HUES64 (cell line): ENCODE measurements at regions not wholly inside any gene's neighbourhood (a gene's known extent, or its start where the extent isn't known, plus 50 kb on each side); places are given as distances from the start of the nearest gene placed in this dataset.

Experiments used
- H3K27ac ChIP-seq: 2 replicates; pipeline ENCODE4 v1.7.0; 2013; ENCODE audit warnings: low read depth, low read length, inconsistent platforms
- H3K27me3 ChIP-seq: 2 replicates; pipeline ENCODE4 v1.6.1; 2013; ENCODE audit warnings: mild to moderate bottlenecking, low read length; ENCODE audit not compliant: insufficient read depth
- H3K36me3 ChIP-seq: 2 replicates; pipeline ENCODE4 v1.6.1; 2013; ENCODE audit warnings: mild to moderate bottlenecking, low read length; ENCODE audit not compliant: insufficient read depth
- H3K4me1 ChIP-seq: 2 replicates; pipeline ENCODE4 v1.6.1; 2013; ENCODE audit warnings: mild to moderate bottlenecking, low read length, moderate library complexity; ENCODE audit not compliant: insufficient read depth
- H3K4me3 ChIP-seq: 2 replicates; pipeline ENCODE4 v1.5.1; 2013; ENCODE audit warnings: mild to moderate bottlenecking, low read length, moderate library complexity
- H3K9ac ChIP-seq: 2 replicates; pipeline ENCODE4 v1.6.1; 2013; ENCODE audit warnings: mild to moderate bottlenecking, low read depth, low read length
- H3K9me3 ChIP-seq: 2 replicates; pipeline ENCODE4 v1.6.1; 2013; ENCODE audit warnings: low read depth, low read length; ENCODE audit not compliant: insufficient read depth
- WGBS: fragments of 150-250, 120-280 bp; methylation state at CpG from one replicate; pipeline ENCODE4 v1.1.7; 2013; ENCODE audit warnings: missing lambda C conversion rate; 5-methylcytosine and 5-hydroxymethylcytosine counted together

GRCh38 chr12:77372494-77372893 is 307.1 kb upstream of the E2F7 start:
- no peaks in the 10 kb centered on the region; the same call in 1 of the 2 replicates for H3K9me3 ChIP-seq
- H3K27me3 ChIP-seq, result no peaks in the 10 kb centered on the region
- H3K36me3 ChIP-seq, result no peaks in the 10 kb centered on the region
- no peak overlapping the region for H3K27ac ChIP-seq
- 91% methylated on average over 1 of the region's 1 CpG for WGBS
- no peak overlapping the region for H3K9ac ChIP-seq
- no peaks in the 10 kb centered on the region for H3K4me1 ChIP-seq
- no peak overlapping the region for H3K4me3 ChIP-seq

DNA sequence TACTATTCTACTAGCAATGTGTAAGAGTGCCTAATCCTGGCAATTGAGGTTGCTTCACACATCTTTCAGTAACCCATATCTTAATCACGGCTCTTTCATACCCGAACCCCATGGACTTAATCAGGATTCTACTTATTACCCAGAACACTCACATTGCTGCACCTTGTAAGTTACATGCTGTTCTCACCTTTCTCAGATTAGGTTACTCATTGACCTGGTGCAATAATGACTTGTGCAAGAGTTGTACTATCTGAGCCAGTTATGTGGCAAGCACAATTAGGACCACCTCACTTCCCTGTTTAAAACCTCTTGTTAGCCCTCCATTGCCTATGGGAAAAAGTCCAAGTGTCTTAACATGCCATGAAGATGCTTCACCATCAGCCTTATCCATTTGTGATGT is 306.7 kb upstream of the E2F7 start:
- Histone ChIP-seq H3K9me3 (no peaks in the 10 kb centered on the region; the same call in 1 of the 2 replicates), H3K27me3 (no peaks in the 10 kb centered on the region), H3K4me3 (no peak overlapping the region), H3K4me1 (no peaks in the 10 kb centered on the region), H3K36me3 (no peaks in the 10 kb centered on the region), H3K27ac (no peak overlapping the region), H3K9ac (no peak overlapping the region)
- WGBS, result 94% methylated on average over 2 of the region's 2 CpGs

DNA sequence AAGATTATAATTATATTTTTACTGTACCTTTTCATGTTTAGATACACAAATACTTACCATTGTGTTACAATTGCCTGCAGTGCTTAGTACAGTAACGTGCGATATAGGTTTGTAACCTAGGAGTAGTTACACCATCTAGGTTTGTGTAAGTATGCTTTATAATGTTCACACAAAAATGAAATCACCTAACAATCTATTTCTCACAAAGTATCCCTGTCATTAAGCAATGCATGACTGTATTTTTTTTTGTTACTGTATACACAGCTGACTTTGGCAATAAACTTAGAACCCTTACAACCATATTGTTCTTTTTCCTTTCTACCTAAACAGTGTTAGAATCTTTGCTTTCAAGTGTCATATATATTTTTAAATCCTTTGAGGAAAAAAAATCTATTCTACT is 303.0 kb upstream of the E2F7 start:
- Histone ChIP-seq H3K36me3 (no peaks in the 10 kb centered on the region), H3K27ac (no peak overlapping the region)
- WGBS, result no CpG with 5 or more reads among the region's 2 CpGs

DNA sequence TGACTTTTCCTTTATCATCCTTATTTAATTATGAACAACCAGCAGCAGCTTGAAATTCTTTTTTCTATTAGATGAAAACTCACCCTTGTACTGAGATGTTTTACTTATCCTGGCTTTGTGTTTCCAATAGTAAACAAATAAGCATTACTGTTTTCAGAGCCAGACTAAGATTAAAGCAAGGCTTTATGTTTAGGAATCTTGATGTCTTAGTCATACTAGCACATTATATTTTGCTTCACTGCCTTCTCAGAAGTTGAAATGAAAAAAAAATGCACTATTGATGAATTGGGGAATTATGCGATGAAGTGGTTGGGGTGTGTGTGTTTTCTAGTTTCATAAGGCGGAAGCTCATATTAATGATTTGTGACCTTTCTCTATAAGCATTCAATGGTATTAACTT is 301.2 kb upstream of the E2F7 start:
- Histone ChIP-seq H3K9me3 (no peaks in the 10 kb centered on the region; the same call in 1 of the 2 replicates), H3K36me3 (no peaks in the 10 kb centered on the region), H3K27me3 (no peaks in the 10 kb centered on the region), H3K4me1 (peaks cover 21% of the 10 kb centered on the region), H3K4me3 (no peak overlapping the region), H3K9ac (no peak overlapping the region), H3K27ac (no peak overlapping the region)
- WGBS, result 100% methylated on average over 1 of the region's 2 CpGs

More for the DNA sequence above, 303.0 kb upstream of the E2F7 start:
- H3K9me3 ChIP-seq, result no peaks in the 10 kb centered on the region; the same call in 1 of the 2 replicates
- no peak overlapping the region for H3K4me3 ChIP-seq
- H3K4me1 ChIP-seq, result peaks cover 6% of the 10 kb centered on the region; the same call in 1 of the 2 replicates
- no peak overlapping the region for H3K9ac ChIP-seq
- H3K27me3 ChIP-seq, result no peaks in the 10 kb centered on the region

DNA sequence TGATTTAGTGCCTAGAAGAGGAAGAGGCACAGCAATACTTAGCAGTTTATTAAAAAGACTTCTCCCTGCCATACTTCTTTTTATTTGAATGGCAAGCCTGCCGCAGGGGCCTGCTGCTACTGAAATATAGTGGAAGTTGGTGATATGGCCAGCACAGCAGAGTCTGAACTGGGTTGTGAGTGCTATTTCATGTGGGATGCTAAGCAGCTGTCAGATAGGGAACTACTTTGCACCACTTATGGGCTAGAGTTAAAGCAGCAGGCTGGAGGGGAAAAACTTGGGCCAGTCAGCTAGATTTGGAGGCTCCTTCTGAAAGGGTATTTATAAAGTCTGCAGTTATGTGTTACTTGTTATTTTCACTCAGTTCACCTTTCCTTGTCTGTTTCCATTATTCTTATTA is 299.0 kb upstream of the E2F7 start:
- WGBS, result 97% methylated on average over 1 of the region's 1 CpG
- Histone ChIP-seq H3K9me3 (no peaks in the 10 kb centered on the region; the same call in 1 of the 2 replicates), H3K4me3 (no peak overlapping the region), H3K4me1 (peaks cover 21% of the 10 kb centered on the region), H3K36me3 (no peaks in the 10 kb centered on the region), H3K27ac (no peak overlapping the region), H3K9ac (no peak overlapping the region), H3K27me3 (no peaks in the 10 kb centered on the region)

GRCh38 chr12:77362509-77363210 is 297.3 kb upstream of the E2F7 start:
- 62% methylated on average over 7 of the region's 7 CpGs for WGBS

GRCh38 chr12:77357655-77358054 is 292.3 kb upstream of the E2F7 start:
- no peaks in the 10 kb centered on the region for H3K9me3 ChIP-seq
- H3K4me1 ChIP-seq, result peaks cover 9% of the 10 kb centered on the region
- H3K27ac ChIP-seq, result no peak overlapping the region
- H3K9ac ChIP-seq, result no peak overlapping the region
- 98% methylated on average over 6 of the region's 6 CpGs for WGBS
- H3K27me3 ChIP-seq, result no peaks in the 10 kb centered on the region
- H3K36me3 ChIP-seq, result no peaks in the 10 kb centered on the region
- no peak overlapping the region for H3K4me3 ChIP-seq

More at GRCh38 chr12:77362509-77363210, 297.3 kb upstream of the E2F7 start:
- H3K4me3 ChIP-seq, result no peak overlapping the region
- H3K9ac ChIP-seq, result no peak overlapping the region
- no peak overlapping the region for H3K27ac ChIP-seq
- no peaks in the 10 kb centered on the region for H3K36me3 ChIP-seq
- peaks cover 21% of the 10 kb centered on the region for H3K4me1 ChIP-seq
- no peaks in the 10 kb centered on the region for H3K9me3 ChIP-seq
- H3K27me3 ChIP-seq, result no peaks in the 10 kb centered on the region

- Histone ChIP-seq H3K4me3 (no peak overlapping the region), H3K4me1 (0 out of 2 replicates have a peak, but pooled peaks cover 9% of the 10 kb centered on the region), H3K9me3 (no peaks in the 10 kb centered on the region), H3K36me3 (no peaks in the 10 kb centered on the region), H3K9ac (no peak overlapping the region), H3K27ac (no peak overlapping the region), H3K27me3 (no peaks in the 10 kb centered on the region)
- WGBS, result 86% methylated on average over 1 of the region's 2 CpGs
Observed at GRCh38 chr12:77354766-77355362, 289.5 kb upstream of the E2F7 start.

DNA sequence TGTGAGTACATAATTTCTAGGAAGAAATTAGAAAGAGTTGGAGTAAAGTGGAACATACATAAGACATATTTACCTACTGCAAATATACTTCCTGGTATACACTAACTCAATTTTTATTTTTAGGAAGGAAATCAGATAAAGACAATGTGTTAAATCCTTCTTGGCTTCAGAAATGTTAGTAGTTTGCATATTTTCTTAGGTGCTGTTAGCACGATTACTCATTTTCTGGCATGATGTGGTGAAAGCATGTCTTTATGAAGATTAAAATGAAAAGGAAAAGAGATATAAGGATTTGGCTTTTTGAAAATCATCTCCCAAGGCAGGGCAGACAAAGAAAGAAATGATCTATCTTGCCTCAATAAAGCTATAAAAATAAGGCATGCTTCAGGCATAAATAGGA is 287.6 kb upstream of the E2F7 start:
- Histone ChIP-seq H3K9ac (no peak overlapping the region), H3K4me1 (0 out of 2 replicates have a peak, but pooled peaks cover 10% of the 10 kb centered on the region), H3K27me3 (no peaks in the 10 kb centered on the region), H3K9me3 (no peaks in the 10 kb centered on the region), H3K4me3 (no peak overlapping the region), H3K27ac (no peak overlapping the region), H3K36me3 (no peaks in the 10 kb centered on the region)
- 97% methylated on average over 1 of the region's 1 CpG for WGBS

DNA sequence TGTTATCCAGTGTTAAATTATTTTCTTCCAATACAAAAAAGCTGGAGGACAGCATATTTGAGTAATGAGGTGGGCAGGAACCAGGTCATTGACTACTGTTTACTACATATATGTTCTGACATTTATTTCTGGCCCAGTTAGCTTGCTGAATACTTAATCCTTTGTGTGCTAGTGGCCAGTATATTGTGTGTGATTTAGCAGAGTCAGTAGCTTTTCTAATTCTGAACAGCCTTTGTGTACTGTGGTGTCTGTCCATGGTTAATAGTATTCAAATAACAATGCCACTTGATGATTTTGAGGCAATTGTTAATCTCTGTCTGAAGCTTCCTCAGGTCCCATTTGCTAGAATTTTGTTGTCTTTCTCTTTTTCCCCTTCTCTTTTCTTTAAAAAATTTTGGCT is 286.5 kb upstream of the E2F7 start:
- no peaks in the 10 kb centered on the region for H3K27me3 ChIP-seq
- H3K4me3 ChIP-seq, result no peak overlapping the region
- no peak overlapping the region for H3K27ac ChIP-seq
- H3K9ac ChIP-seq, result no peak overlapping the region
- H3K36me3 ChIP-seq, result no peaks in the 10 kb centered on the region
- H3K4me1 ChIP-seq, result 0 out of 2 replicates have a peak, but pooled peaks cover 10% of the 10 kb centered on the region
- H3K9me3 ChIP-seq, result no peaks in the 10 kb centered on the region

DNA sequence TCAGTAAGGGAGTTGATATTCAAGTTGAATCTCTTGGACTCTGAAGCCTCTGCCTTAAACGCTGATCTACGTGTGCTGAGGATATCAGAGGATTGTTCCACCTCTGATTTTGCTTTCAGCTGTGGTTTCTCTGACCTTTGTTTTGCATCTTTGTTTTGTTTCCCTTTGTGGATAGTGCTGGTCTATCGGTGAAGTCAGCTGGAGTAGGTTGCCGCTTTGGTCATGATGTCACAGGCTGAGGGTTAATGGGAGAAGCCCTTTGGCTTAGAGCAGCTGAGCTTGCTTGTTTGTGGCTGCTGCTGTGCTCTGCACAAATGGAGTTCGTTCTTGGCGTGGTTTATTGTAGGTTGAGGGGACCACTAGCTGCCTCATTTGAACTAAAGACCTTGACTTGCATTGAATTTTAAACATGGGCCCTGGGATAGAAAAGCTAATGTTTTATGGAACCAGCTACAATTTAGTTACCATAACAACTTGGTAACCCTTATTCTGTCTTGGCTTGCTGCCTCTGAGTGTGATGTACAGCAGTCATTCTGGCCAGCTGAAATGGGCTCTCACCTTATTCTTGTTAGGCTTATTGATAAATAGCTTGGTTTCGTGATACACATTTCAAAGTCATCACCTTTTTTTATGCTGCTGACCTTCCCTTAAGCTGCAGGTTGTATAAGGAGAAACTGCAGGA is 284.5 kb upstream of the E2F7 start:
- 93% methylated on average over 7 of the region's 7 CpGs for WGBS
- Histone ChIP-seq H3K4me1 (0 out of 2 replicates have a peak, but pooled peaks cover 10% of the 10 kb centered on the region), H3K27ac (no peak overlapping the region), H3K9ac (no peak overlapping the region), H3K4me3 (no peak overlapping the region), H3K27me3 (no peaks in the 10 kb centered on the region), H3K36me3 (no peaks in the 10 kb centered on the region), H3K9me3 (no peaks in the 10 kb centered on the region)
